Hindlimb muscle (tissue), 1 donor: ENCODE measurements at regions not wholly inside any gene's neighbourhood (a gene's known extent, or its start where the extent isn't known, plus 50 kb on each side); places are given as distances from the start of the nearest gene placed in this dataset.

ENCODE experiments used
- DNase-seq: peaks from one replicate; pipeline ENCODE4 v3.0.0-alpha.2; 2013

DNA sequence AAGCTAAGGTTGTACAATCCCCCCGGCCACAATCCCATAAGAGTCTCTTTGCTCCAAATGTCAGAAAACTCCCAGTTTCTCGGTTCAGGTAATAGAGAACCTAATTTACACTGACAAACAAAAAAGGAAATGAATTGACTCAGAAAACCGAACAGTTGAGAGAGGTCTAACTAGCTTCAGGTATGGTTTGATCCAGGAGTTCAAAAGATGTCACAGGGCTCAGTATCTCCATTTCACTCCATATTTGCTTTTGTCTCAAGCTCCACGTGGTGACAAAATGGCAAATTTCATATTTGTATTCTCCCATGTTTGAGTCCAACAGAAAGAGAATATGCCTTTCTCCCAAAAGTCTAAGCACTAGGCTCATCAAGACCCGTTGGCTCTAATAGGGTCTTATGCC is 117.4 kb downstream of the AXIN2 start:
- DNase-seq, result no peak

GRCh38 chr17:65442691-65443090 is 118.8 kb downstream of the AXIN2 start:
- DNase-seq, result no peak

GRCh38 chr17:65442250-65442649 is 119.2 kb downstream of the AXIN2 start:
- DNase-seq, result no peak

DNA sequence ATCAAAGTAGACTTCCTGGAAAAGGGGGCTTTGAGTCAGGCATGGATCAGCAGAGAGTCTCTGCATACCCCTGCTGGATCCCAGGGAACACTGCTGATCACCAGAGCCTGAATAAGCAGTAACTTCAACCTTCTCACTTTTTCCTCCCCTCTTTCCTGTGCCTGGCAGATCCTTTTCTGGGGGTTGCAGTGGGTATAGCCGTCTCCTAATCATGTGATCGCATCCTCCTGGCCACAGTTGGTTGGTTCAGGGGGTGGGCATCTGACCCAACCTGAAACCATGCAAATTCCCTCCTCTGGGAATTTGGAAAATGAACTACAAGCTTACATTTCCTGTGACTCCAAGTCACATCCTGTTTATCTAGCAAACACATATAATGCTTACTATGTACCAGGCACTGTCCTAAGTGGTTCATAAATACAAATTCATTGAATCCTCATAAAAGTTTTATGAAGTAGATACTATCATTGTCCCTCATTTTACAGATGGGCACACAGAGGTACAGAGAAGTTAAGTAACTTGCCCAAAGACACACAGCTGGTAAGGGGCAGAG is 120.3 kb downstream of the AXIN2 start:
- no peak for DNase-seq

- no peak for DNase-seq
Observed at GRCh38 chr17:65438708-65439294, 122.6 kb downstream of the AXIN2 start.

DNA sequence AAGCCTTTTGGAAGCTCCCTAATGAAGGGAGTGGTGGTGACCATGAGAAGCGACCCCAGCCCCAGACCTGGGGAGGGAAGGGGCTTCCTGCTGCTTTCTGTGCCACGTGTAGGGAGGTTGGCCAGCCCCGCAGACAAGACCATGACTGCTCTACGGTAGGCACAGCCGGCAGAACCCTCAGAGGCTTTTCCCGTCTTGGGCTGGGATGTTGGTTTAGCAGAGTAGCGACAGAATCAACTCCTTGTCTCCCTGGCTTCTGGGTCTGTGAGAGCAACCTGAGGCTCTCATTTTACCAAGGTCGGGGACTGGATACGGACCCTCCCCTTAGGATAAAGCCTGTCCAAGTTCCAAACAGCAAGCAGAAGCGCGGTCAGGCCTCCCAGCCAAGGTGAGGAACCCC is 123.3 kb downstream of the AXIN2 start:
- no peak for DNase-seq

GRCh38 chr17:65436871-65437270 is 124.6 kb downstream of the AXIN2 start:
- no peak for DNase-seq

GRCh38 chr17:65434878-65435277 is 126.6 kb downstream of the AXIN2 start:
- DNase-seq, result no peak

DNA sequence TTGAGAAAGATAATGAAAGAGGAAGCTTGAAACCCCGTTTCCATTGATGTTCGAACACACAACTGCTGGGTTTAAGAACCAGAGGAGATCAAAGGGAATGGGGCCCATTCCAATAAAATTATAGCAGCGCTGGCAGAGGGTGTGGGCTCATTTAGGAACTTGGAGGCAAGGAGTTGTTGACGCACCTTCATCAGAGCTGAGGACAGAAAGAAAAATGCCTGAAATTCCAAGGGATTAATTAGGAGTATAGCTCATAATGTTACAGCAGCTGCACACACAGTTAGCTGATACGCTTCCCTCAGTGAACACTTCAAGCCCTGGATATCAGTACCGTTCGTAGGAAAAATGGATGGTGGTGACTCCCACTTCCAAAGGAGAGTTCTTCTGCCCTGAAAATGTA is 127.2 kb downstream of the AXIN2 start:
- DNase-seq, result no peak

DNA sequence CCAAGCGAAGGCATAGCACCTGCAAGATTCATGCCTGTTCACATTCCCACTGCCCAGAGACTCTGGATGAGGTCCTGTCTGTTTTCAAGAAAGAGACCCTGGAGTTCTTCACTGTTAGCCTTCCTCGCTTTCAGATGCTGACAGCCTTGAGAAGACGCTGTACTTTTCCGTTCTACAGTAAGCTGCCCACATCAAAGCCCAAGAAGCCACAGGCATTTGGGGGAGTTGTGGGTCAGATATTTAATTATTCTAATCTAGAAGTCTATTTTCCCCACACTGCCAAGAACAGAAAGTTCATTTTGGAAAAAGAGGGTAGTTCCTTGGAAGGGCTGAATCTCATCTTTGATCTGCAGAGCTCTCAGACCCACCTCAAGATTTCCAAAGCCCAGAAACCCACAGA is 127.9 kb downstream of the AXIN2 start:
- no peak for DNase-seq

- no peak for DNase-seq
Observed at GRCh38 chr17:65433157-65433556, 128.3 kb downstream of the AXIN2 start.

- no peak for DNase-seq
Observed at GRCh38 chr17:65431116-65431515, 130.3 kb downstream of the AXIN2 start.

DNA sequence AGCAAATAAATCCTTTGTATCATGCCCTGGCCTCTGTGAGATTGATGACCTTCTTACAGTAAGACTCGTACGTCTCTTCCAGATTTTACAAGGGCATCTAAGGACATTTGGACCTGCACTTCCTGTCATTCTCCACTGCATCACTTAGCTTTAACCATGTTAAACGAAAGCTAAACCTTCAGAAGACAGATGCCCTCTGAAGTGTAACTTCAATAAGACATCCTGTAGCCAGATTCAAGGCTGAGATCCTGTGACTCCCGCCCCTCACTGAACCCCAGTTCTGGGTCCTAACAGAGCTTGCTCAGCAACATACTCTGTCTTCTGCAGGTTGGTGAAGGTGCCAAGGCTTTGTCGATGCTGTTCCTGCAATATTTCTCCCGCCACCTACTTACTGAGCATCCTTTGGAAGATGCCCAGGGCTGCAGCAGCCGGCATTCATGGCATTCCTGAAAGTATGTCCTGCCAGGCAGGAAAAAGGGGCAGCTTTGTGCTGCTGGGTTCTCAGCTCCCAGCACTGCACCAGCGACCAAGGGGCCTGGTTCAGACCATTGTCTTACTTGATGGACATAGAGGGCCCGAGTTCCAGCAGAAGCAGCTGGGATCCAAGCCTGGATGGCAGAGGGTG is 131.1 kb downstream of the AXIN2 start:
- no peak for DNase-seq

- no peak for DNase-seq
Observed at GRCh38 chr17:65423346-65424140, 137.9 kb downstream of the AXIN2 start.

- DNase-seq, result no peak
Observed at GRCh38 chr17:65418622-65419021, 142.8 kb downstream of the AXIN2 start.

- DNase-seq, result no peak
Observed at GRCh38 chr17:65417406-65418221, 143.8 kb downstream of the AXIN2 start.

DNA sequence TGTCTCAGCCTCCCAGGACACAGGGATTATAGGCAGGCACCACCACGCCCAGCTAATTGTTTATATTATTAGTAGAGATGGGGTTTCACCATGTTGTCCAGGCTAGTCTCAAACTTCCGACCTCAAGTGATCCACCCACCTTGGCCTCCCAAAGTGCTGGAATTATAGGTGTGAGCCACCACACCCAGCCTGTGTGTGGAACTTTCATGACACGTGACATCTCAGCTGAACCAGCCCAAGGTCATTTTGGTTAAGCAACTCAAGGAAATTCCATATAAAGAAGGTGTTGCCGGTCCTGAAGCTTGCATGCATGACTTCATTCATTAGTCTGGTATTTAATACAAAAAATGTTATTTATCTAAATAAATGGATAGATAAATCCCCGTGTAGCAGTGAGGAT is 145.5 kb downstream of the AXIN2 start:
- DNase-seq, result no peak

GRCh38 chr17:65413390-65413789 is 148.1 kb downstream of the AXIN2 start:
- no peak for DNase-seq

DNA sequence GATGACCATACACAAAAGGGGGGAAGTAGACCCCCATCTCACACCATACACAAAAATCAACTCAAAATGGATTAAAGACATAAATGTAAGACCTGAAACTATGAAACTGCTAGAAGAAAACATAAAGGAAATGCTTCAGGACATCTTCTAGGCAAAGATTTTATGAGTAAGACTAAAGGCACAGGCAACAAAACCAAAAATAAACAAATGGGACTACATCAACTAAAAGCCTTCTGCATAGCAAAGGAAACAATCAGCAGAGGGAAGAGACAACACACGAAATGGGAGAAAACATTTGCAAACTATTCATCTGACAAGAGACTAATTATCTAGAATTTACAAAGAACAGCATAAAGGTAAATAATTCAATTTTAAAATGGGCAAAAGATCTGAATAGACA is 152.1 kb downstream of the AXIN2 start:
- no peak for DNase-seq

DNA sequence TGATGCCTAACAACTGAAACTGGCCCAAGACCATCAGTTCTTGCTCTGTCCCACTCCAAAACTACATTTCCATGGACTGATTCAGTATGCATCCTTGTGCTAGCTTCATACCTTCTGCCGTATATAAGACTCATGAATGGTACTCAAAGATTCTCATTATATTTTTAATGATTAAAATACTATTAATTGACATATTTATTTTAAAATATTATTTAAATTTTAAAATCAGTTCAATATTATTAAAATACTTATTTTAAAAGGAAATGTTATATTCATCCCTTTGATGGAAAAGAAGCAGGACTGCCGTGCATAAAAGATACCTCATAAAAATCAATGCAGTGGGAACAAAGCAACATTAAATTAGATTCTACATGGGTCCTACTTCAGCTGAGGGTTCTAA is 153.4 kb downstream of the AXIN2 start:
- DNase-seq, result no peak

DNA sequence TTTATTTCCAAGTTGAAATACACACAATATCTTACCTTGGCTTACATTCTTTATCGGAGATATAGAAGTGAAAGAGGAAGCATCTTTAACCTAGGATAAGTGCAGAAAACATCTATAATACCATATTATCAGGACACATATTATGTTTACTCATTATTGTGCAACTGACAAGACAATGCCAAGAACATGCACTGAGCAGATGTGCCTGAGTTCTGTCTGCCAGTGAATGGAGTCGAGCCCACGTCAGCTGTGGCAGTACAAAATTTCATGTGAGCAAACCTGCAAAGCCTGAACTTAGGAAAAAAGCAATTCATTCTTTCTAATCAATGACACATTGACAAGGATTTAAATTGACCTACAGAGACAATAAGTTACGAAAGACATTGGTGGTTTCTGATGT is 154.4 kb downstream of the AXIN2 start:
- no peak for DNase-seq

DNA sequence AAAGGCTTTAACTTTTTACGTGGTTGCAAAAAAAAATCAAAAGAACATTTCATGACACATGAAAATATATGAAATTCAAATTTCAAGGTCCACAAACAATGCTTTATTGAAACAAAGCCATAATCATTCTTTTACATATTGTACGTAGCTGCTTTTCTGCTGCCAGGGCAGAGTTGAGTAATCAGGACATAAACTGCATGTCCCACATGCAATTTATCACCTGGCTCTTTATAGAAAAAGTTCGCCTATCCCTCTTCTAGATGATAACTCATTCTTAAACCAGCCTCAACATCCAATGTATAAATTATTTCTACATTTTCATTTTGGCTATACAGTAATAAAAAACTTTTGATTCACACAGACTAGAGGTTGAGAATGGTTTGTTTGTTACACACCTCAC is 154.9 kb downstream of the AXIN2 start:
- no peak for DNase-seq

DNA sequence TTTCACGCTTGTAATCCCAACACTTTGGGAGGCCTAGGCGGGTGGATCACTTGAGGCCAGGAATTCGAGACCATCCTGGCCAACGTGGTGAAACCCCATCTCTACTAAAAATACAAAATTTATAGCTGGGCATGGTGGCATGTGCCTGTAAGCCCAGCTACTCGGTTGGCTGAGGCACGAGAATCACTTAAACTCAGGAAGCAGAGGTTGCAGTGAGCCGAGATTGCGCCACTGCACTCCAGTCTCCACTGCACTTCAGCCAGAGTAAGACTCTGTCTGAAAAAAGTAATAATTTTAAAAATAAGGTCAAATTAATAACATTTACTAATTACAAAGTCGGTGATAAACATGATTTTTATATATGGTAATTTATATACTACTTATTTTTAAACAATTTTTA is 155.9 kb downstream of the AXIN2 start:
- no peak for DNase-seq
